Neural cell (in vitro differentiated cells): ENCODE measurements at regions not wholly inside any gene's neighbourhood (a gene's known extent, or its start where the extent isn't known, plus 50 kb on each side); places are given as distances from the start of the nearest gene placed in this dataset.

ENCODE experiments used
- H2AFZ ChIP-seq: fragments of 200-600, 300-800 bp; sonication (generic), shearing (Covaris generic); 2 replicates; pipeline ENCODE4 v1.6.0; 2014; ENCODE audit warnings: low read depth, mild to moderate bottlenecking, antibody characterized with exemption, low read length, moderate library complexity
- H3F3A ChIP-seq: fragments of 200-600 bp; shearing (Covaris generic); 2 replicates; pipeline ENCODE4 v1.6.1; 2016; ENCODE audit warnings: mild to moderate bottlenecking, moderate library complexity, mixed read lengths, antibody characterized with exemption, low read length; ENCODE audit not compliant: insufficient read depth, poor library complexity, severe bottlenecking
- H3K27ac ChIP-seq: fragments of 200-600, 300-800 bp; sonication (generic), shearing (Covaris generic); 2 replicates; pipeline ENCODE4 v1.5.1; 2014; ENCODE audit warnings: mild to moderate bottlenecking, low read length, moderate library complexity
- H3K27me3 ChIP-seq: fragments of 300-800, 200-600 bp; sonication (generic), shearing (Covaris generic); 2 replicates; pipeline ENCODE4 v1.6.0; 2014; ENCODE audit warnings: mild to moderate bottlenecking, low read depth, low read length, moderate library complexity; ENCODE audit not compliant: insufficient read depth
- H3K36me3 ChIP-seq: fragments of 300-800, 200-600 bp; sonication (generic), shearing (Covaris generic); 2 replicates; pipeline ENCODE4 v1.5.1; 2014; ENCODE audit warnings: mild to moderate bottlenecking, antibody characterized with exemption, low read length, moderate library complexity; ENCODE audit not compliant: insufficient read depth
- H3K4me2 ChIP-seq: fragments of 300-800, 200-600 bp; sonication (generic), shearing (Covaris generic); 2 replicates; pipeline ENCODE4 v1.6.0; 2014; ENCODE audit warnings: mild to moderate bottlenecking, low read length
- H3K4me3 ChIP-seq: fragments of 300-800, 200-600 bp; sonication (generic), shearing (Covaris generic); 2 replicates; pipeline ENCODE4 v1.5.1; 2014; ENCODE audit warnings: mild to moderate bottlenecking, low read length, moderate library complexity
- H3K79me2 ChIP-seq: fragments of 200-600 bp; shearing (Covaris generic); replicated peaks from 2 replicates; pipeline ENCODE4 v1.6.0; 2014; ENCODE audit warnings: mild to moderate bottlenecking, low read length, moderate library complexity; ENCODE audit not compliant: insufficient read depth
- H3K9ac ChIP-seq: fragments of 300-800, 200-600 bp; sonication (generic), shearing (Covaris generic); 2 replicates; pipeline ENCODE4 v1.6.1; 2016; ENCODE audit warnings: mild to moderate bottlenecking, low read length, mixed read lengths
- H3K9me2 ChIP-seq: fragments of 200-600 bp; shearing (Covaris generic); 2 replicates; pipeline ENCODE4 v1.6.1; 2016; ENCODE audit warnings: mild to moderate bottlenecking, low read length, mixed read lengths; ENCODE audit not compliant: insufficient read depth
- H3K9me3 ChIP-seq: fragments of 200-600, 300-800 bp; sonication (generic), shearing (Covaris generic); 2 replicates; pipeline ENCODE4 v1.6.1; 2016; ENCODE audit warnings: mild to moderate bottlenecking, mixed run types, low read length, moderate library complexity, mixed read lengths
- H4K20me1 ChIP-seq: fragments of 200-600 bp; shearing (Covaris generic); 2 replicates; pipeline ENCODE4 v1.6.1; 2016; ENCODE audit warnings: mild to moderate bottlenecking, mixed run types; ENCODE audit not compliant: insufficient read depth
- CTCF ChIP-seq: fragments of 450-650 bp; IDR thresholded peaks from 2 replicates; pipeline ENCODE4 v1.5.1; 2014; ENCODE audit warnings: antibody characterized with exemption, mild to moderate bottlenecking, moderate library complexity; ENCODE audit not compliant: poor library complexity, severe bottlenecking
- EP300 ChIP-seq: fragments of 450-650 bp; conservative IDR thresholded peaks from 2 replicates; pipeline ENCODE4 v1.6.1; 2014; ENCODE audit warnings: antibody characterized with exemption, mild to moderate bottlenecking, moderate library complexity; ENCODE audit not compliant: poor library complexity, severe bottlenecking
- EZH2 ChIP-seq: fragments of 200-600, 300-800 bp; shearing (Covaris generic), sonication (generic); IDR thresholded peaks from 2 replicates; pipeline ENCODE4 v1.6.1; 2014; ENCODE audit warnings: antibody characterized with exemption, low read length, borderline replicate concordance, mild to moderate bottlenecking; ENCODE audit not compliant: insufficient read depth, poor library complexity, severe bottlenecking
- MXI1 ChIP-seq: fragments of 450-650 bp; conservative IDR thresholded peaks from 2 replicates; pipeline ENCODE4 v1.6.1; 2014; ENCODE audit warnings: antibody characterized with exemption, mild to moderate bottlenecking; ENCODE audit not compliant: poor library complexity, severe bottlenecking
- POLR2AphosphoS5 ChIP-seq: IDR thresholded peaks from 2 replicates; pipeline ENCODE4 v1.6.1; 2012
- RAD21 ChIP-seq: fragments of 450-650 bp; conservative IDR thresholded peaks from 2 replicates; pipeline ENCODE4 v1.6.1; 2014; ENCODE audit warnings: antibody characterized with exemption, mild to moderate bottlenecking, moderate library complexity
- SMC3 ChIP-seq: fragments of 450-650 bp; conservative IDR thresholded peaks from 2 replicates; pipeline ENCODE4 v1.6.1; 2014; ENCODE audit warnings: antibody characterized with exemption, mild to moderate bottlenecking, moderate library complexity; ENCODE audit not compliant: poor library complexity
- TAF1 ChIP-seq: IDR thresholded peaks from 2 replicates; pipeline ENCODE4 v1.6.1; 2012; ENCODE audit warnings: low read depth
- TF ChIP-seq, protein P1 (sequence below): IDR thresholded peaks from 2 replicates; pipeline ENCODE4 v1.6.1; 2012; ENCODE audit warnings: borderline replicate concordance

- no peak overlapping the region for H3K27ac ChIP-seq
- H3F3A ChIP-seq, result no peaks in the 10 kb centered on the region
- TF ChIP-seq EP300, result no peak
- TF ChIP-seq TAF1, result no peak
- no peak for TF ChIP-seq RAD21
- no peak for TF ChIP-seq SMC3
- TF ChIP-seq, protein P1, sequence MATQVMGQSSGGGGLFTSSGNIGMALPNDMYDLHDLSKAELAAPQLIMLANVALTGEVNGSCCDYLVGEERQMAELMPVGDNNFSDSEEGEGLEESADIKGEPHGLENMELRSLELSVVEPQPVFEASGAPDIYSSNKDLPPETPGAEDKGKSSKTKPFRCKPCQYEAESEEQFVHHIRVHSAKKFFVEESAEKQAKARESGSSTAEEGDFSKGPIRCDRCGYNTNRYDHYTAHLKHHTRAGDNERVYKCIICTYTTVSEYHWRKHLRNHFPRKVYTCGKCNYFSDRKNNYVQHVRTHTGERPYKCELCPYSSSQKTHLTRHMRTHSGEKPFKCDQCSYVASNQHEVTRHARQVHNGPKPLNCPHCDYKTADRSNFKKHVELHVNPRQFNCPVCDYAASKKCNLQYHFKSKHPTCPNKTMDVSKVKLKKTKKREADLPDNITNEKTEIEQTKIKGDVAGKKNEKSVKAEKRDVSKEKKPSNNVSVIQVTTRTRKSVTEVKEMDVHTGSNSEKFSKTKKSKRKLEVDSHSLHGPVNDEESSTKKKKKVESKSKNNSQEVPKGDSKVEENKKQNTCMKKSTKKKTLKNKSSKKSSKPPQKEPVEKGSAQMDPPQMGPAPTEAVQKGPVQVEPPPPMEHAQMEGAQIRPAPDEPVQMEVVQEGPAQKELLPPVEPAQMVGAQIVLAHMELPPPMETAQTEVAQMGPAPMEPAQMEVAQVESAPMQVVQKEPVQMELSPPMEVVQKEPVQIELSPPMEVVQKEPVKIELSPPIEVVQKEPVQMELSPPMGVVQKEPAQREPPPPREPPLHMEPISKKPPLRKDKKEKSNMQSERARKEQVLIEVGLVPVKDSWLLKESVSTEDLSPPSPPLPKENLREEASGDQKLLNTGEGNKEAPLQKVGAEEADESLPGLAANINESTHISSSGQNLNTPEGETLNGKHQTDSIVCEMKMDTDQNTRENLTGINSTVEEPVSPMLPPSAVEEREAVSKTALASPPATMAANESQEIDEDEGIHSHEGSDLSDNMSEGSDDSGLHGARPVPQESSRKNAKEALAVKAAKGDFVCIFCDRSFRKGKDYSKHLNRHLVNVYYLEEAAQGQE, result no peak
Observed at GRCh38 chr2:81238462-81238861, 933.9 kb upstream of the LRRTM1 start.

DNA sequence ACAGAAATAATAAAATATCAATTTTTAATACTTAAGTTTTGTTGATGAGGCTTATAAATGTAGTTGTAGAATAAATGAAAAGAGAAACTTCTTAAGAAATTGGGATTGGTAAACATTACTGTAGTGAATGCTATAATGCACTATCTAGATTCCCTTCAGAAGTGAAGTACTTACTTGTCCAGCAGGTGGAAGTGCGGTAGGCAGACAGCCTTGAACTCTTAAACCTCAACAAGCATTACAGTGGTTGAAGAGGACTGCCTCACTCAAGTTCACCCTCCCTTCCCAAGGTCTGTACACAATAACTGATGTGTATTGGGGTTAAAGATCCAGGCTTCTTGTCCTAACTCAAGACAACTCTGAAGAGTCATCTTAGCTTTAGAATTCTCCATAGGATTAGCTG, 931.0 kb upstream of the LRRTM1 start:
- Histone ChIP-seq H3K27ac (no peak overlapping the region), H3K36me3 (no peaks in the 10 kb centered on the region), H3K9ac (no peak overlapping the region), H4K20me1 (no peaks in the 10 kb centered on the region), H3K9me2 (no peaks in the 10 kb centered on the region), H3F3A (no peaks in the 10 kb centered on the region), H3K4me3 (no peak overlapping the region), H3K27me3 (no peaks in the 10 kb centered on the region), H2AFZ (no peak overlapping the region), H3K9me3 (no peaks in the 10 kb centered on the region), H3K4me2 (no peak overlapping the region), H3K79me2 (no peaks in the 10 kb centered on the region)
- TF ChIP-seq EZH2 (no peak), TAF1 (no peak)

More at GRCh38 chr2:81238462-81238861, 933.9 kb upstream of the LRRTM1 start:
- Histone ChIP-seq H3K36me3 (no peaks in the 10 kb centered on the region), H3K9me3 (no peaks in the 10 kb centered on the region), H3K4me2 (no peak overlapping the region), H4K20me1 (no peaks in the 10 kb centered on the region), H3K9ac (no peak overlapping the region), H3K27me3 (no peaks in the 10 kb centered on the region), H2AFZ (no peak overlapping the region), H3K9me2 (no peaks in the 10 kb centered on the region), H3K4me3 (no peak overlapping the region), H3K79me2 (no peaks in the 10 kb centered on the region)

GRCh38 chr2:81234711-81235110, 930.2 kb upstream of the LRRTM1 start:
- Histone ChIP-seq H3K9ac (no peak overlapping the region), H3K4me2 (no peak overlapping the region), H3F3A (no peaks in the 10 kb centered on the region), H4K20me1 (no peaks in the 10 kb centered on the region), H3K27ac (no peak overlapping the region), H2AFZ (no peak overlapping the region), H3K4me3 (no peak overlapping the region), H3K79me2 (no peaks in the 10 kb centered on the region), H3K27me3 (no peaks in the 10 kb centered on the region), H3K36me3 (no peaks in the 10 kb centered on the region), H3K9me3 (no peaks in the 10 kb centered on the region), H3K9me2 (no peaks in the 10 kb centered on the region)
- TF ChIP-seq MXI1 (no peak), EP300 (no peak), POLR2AphosphoS5 (no peak), RAD21 (no peak), CTCF (no peak), SMC3 (no peak), TAF1 (no peak), EZH2 (no peak)
- TF ChIP-seq, protein P1, result no peak
